H7 (cell line): ENCODE measurements at regions not wholly inside any gene's neighbourhood (a gene's known extent, or its start where the extent isn't known, plus 50 kb on each side); places are given as distances from the start of the nearest gene placed in this dataset.

Experiments used
- DNase-seq: peaks from one replicate; pipeline ENCODE4 v3.0.0; 2012
- H3K27me3 ChIP-seq: 2 replicates; pipeline ENCODE4 v1.6.0; 2011; ENCODE audit warnings: mild to moderate bottlenecking, low read length; ENCODE audit not compliant: control insufficient read depth, insufficient read depth
- H3K36me3 ChIP-seq: replicated peaks from 2 replicates; pipeline ENCODE4 v1.5.1; 2011; ENCODE audit warnings: low read length; ENCODE audit not compliant: control insufficient read depth, insufficient read depth
- H3K4me3 ChIP-seq: 2 replicates; pipeline ENCODE4 v1.5.1; 2011; ENCODE audit warnings: low read depth, mild to moderate bottlenecking, control low read depth, low read length, moderate library complexity; ENCODE audit not compliant: insufficient read depth

DNA sequence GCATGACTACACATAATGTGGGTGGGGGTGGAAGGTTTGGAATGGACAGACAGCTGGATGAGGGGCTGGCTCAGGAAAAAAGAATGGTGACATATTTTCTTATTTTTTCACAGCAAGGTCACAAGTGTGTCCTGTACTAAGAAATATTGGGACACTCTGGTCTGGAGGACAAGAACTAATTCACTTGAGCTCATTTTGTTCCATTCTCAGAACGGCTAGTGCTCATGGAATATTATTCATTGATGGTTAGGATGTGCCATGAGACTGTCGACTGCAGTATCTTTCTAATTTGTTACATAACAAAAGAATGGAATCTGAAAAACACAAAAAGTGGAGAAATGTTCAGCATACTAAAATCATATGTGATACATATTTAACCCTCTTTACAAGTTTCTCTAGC is 149.5 kb downstream of the BMP4 start:
- H3K36me3 ChIP-seq = no peaks in the 10 kb centered on the region
- no peak overlapping the region for H3K4me3 ChIP-seq
- no peaks in the 10 kb centered on the region for H3K27me3 ChIP-seq
- no peak for DNase-seq

DNA sequence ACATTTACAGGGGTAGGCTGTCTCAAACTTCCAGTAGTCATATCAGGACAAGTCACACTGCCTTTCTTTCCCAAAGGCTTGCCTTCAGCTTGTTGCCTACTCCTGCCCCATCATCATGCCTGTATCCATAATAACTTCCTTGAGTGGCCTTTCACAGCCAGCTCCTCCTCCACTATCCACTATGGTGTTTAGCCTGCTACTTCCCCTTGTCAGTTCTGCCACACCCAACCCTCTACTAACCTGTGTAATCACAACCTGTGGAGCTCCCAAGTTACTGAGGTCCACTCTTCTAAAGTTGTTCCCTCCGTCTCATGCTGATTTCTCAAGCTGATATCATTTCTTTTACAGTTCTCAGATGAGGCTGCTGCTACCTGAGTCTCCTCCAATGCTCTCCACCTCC is 159.9 kb downstream of the BMP4 start:
- DNase-seq = no peak
- Histone ChIP-seq H3K27me3 (no peaks in the 10 kb centered on the region), H3K4me3 (no peak overlapping the region)

DNA sequence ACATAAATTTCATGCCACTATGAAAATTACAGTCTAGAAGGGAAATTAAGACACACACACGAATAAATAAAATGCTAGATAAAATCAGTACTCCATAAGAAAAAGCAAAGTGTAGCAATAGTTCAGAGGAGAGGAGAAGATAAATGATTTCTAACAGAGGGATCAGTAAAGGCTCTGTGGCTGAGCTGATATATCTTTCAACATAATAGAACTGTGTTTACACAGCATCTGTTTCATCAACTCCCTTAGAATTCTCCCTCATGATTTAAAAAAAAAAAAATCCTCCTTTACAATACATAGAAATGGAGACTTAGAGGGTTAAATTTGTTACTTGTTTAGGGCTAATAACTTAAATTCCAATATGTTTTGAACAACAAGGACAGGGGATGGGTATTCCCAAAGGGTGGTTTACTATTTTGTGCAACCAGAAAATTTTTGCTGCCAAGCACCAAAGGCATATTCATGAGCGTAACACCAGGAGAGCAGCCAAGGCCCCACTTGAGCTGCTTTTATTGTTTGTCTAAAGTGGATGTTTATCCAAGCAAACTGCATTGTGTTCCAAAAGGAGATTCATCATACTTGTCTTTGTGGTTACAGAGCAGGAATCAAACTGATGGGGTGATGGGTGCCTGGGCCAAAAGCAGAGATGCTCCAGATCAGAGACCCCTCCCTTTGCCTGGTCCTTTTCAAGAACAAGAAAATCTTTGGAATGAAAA is 162.7 kb downstream of the BMP4 start:
- H3K27me3 ChIP-seq = no peaks in the 10 kb centered on the region
- DNase-seq = no peak
- no peak overlapping the region for H3K4me3 ChIP-seq
- H3K36me3 ChIP-seq = no peaks in the 10 kb centered on the region

More for the DNA sequence above, 159.9 kb downstream of the BMP4 start:
- no peaks in the 10 kb centered on the region for H3K36me3 ChIP-seq

DNA sequence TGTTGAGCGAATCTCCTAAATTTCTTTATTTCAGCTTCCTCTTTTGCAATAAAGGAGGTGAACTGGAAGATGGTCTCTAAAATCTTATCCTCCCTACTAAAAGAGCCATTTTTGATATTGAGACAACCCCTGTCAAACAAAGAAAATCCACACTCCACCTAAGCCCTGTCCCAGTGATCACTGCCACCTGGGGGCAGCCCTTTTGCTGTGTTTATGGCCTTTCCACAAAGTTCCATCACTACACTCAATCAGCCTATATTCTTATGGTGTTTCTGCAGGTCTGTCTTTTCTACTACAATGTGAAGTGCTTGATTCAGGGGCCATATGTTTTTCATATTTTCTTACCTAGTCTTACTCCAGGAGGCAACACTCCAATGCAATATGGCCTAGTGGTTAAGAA is 163.7 kb downstream of the BMP4 start:
- Histone ChIP-seq H3K27me3 (no peaks in the 10 kb centered on the region), H3K36me3 (no peaks in the 10 kb centered on the region), H3K4me3 (no peak overlapping the region)
- peak; percentile 1 for DNase-seq

DNA sequence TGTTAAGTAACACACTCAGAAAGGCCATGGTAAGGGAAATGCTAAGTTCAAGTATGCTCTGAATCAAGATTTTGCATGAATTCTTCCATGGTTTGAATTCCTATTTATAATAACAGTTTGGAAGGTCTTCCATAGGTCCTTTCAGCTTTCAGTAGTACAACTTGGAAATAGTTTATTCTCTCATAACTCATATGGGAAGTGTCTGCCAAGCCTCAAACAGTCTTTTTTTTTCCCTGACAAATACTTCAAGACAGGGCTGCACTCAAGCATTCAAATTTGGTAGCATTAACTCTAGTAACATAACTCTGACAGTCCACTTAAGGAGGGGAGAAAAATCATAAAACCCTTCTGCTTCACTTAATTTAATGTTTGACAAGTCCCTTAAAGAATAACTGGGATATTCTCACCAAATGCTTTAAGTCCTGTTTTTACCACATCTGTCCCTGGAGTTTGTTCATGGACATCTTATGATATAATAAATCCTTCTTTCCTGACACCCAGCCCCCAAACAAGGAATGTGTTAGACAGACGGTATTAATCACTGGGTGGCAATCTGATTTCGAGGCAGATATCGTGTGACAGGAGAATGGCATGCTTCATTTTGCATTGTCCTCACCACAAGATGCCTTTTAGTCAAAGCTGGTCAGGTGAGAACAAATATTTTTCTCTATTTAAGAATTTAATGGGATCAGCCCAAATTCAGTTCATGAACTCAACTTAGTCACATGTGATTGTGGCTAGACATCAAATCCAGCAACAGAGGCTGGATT is 165.7 kb downstream of the BMP4 start:
- Histone ChIP-seq H3K27me3 (no peaks in the 10 kb centered on the region), H3K36me3 (no peaks in the 10 kb centered on the region), H3K4me3 (no peak overlapping the region)
- DNase-seq = no peak

DNA sequence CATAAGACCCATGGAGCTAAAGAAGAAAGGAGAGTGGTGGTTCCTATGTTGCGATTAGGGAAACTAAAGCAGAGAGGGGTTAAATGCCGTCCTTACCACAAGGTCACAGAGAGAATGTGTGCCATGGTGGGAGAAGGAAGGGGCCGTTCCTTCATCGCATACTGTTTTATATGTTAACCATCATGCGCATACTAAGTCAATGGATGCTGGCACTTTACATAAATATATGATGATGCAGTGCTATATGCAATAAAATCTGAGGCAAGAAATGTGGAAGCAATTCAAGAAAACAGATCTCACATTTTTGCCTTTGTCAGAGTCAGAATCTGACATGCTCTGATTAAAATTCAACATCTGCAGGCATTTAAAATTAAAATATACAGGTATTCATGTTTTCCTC is 168.1 kb downstream of the BMP4 start:
- no peaks in the 10 kb centered on the region for H3K36me3 ChIP-seq
- no peaks in the 10 kb centered on the region for H3K27me3 ChIP-seq
- no peak overlapping the region for H3K4me3 ChIP-seq
- DNase-seq = no peak

DNA sequence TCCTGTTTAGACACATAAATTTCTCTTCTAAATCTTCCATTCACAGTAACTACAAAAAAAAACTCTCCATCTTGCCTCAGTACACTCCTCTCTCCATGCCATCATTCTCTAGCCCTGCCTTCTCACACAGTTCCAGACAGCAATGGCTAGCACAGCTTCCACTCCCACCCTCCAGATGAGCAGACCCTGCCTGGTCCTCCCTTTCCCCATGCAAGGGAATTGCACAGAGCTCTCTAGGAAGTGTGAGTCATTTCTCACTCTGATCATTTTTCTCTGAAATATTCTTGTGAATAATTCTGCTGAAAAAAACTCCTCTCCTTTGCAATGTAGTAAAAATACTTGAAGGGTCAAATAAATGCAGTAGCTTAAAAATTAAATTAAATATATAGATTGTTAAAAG is 170.6 kb downstream of the BMP4 start:
- Histone ChIP-seq H3K4me3 (no peak overlapping the region), H3K27me3 (no peaks in the 10 kb centered on the region), H3K36me3 (no peaks in the 10 kb centered on the region)
- no peak for DNase-seq

DNA sequence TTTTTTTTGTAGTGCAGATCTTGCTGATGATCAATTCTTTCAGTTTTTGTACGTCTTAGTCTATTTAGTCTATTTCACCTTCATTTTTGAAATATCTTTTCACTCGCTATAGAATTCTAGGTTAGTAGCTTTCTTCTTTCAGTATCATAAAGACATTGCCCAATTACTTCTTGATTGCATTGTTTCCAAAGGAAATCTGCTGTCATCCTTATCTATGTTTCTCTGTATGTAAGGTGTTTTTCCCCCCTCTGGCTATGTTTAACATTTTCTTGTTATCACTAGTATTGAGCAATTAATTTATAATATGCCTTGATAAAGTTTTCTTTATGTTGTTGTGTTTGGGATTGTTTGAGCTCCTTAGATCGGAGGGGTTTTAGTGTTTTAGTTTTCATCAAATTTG is 171.9 kb downstream of the BMP4 start:
- Histone ChIP-seq H3K4me3 (no peak overlapping the region), H3K36me3 (no peaks in the 10 kb centered on the region), H3K27me3 (no peaks in the 10 kb centered on the region)
- DNase-seq = no peak

DNA sequence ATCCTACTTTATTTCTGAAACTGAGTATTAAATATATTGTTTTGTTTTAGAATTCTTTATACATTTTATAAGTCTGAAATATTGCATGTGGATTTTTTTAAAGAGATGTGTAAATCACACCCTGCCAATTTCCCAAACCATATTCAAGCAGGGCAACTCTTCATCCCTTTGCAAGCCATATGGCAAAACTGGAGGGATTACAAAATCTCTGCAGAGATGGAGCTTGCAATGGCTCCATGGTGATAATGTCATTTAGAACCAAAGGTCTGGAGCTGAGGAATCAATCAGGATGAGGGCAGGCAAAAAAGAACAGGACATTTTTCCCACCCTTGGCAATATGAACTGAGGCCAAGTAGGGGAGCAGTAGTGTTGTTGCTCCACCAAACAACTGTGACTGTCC is 173.4 kb downstream of the BMP4 start:
- no peak for DNase-seq
- Histone ChIP-seq H3K36me3 (no peaks in the 10 kb centered on the region), H3K4me3 (no peak overlapping the region), H3K27me3 (no peaks in the 10 kb centered on the region)

DNA sequence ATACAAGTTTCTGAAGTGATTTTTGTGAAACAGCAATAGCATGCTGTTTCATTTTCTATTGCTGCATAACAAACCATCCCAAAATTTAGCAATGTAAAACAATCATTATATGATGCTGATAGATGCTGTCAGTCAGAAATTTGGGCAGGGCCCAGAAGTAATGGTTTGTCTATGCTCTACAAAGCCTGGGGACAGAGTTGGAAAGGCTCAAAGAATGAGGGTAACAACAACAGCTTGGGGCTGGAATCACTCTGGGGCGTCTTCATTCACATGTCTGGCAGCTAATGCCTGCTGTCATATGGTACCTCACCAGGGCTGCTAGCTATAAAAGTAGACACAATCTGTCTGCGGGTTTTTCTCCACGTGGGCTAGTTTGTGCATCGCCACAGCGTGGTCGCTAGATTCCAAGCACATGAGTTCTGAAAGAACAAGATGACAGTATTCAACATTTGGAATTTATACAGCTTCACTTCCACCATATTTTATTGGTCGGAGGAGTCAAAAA is 176.5 kb downstream of the BMP4 start:
- no peak for DNase-seq
- Histone ChIP-seq H3K4me3 (no peak overlapping the region), H3K27me3 (no peaks in the 10 kb centered on the region), H3K36me3 (no peaks in the 10 kb centered on the region)

DNA sequence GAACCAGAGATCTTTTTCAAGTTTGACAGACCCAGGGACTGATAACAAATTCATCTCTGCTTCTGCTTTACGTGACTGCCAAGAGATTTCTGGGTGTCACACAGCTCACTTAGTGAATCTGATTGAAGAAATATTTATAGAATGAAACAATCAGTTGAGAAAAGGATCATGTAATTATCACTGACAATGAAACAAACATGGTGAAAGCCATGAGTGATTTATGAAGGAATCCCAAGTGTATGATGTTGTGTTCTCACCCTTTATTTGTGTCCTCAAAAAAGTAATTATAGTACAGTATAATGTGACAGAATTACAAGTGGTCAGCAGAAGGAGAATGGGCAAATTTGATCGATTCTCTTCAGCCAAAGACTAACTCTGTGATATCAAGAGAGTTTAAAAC is 177.3 kb downstream of the BMP4 start:
- no peaks in the 10 kb centered on the region for H3K27me3 ChIP-seq
- no peaks in the 10 kb centered on the region for H3K36me3 ChIP-seq
- no peak overlapping the region for H3K4me3 ChIP-seq
- no peak for DNase-seq

DNA sequence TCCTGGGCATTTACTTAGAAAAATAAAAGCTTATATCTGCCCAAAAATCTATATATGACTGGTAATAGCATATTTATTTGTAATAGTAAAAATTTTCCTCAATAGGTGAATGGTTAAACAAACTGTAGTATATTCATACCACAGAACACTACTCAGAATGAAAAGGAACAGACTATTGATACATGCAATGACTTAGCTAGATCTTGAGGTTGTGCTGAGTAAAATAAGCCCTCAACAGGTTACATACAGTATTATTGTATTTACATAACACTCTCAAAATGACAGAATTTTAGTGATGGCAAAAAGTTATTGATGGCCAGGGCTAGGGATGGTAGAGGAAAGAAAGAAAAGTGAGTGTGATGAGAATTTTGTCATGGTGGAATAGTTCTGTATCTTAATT is 178.4 kb downstream of the BMP4 start:
- Histone ChIP-seq H3K4me3 (no peak overlapping the region), H3K36me3 (no peaks in the 10 kb centered on the region), H3K27me3 (no peaks in the 10 kb centered on the region)
- no peak for DNase-seq

DNA sequence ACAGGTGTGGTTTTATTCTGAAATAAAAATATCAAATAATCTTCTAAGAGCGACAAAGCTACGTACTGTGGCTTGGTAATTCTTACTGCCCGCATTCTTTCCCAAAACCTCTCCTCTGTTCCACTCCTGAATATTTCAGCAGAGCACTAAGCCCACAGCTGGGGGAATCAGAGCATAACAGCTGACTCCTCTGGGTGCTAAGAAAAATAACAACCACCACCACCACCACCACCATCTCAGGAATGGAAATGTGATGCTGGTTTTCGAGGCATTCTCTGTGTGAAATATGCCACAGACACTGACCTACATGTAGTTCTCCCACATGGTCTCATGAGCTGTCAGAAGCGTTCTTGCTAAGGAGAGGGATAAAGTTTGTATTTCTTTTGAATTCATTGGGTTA is 183.7 kb downstream of the BMP4 start:
- H3K36me3 ChIP-seq = no peaks in the 10 kb centered on the region

DNA sequence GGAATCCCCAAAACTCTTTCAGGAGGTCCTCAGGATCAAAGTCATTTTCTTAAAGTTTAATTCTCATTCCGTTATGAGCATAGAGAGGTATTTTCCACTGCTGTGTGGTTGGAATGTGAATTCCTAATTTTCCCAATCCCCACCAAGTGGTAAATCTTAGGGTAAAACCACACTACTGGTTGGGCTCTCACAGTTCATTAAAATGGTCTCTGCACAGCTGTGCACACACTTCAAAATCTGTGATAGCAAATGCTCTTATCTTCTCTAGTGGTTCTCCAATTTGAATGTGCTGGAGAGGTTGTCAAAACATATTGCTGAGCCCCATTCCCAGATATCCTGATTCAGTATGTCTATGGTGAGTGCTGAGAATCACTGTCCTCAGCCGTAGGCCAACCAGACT is 189.1 kb downstream of the BMP4 start:
- DNase-seq = no peak
- Histone ChIP-seq H3K27me3 (no peaks in the 10 kb centered on the region), H3K36me3 (no peaks in the 10 kb centered on the region), H3K4me3 (no peak overlapping the region)

More for the DNA sequence above, 183.7 kb downstream of the BMP4 start:
- no peak for DNase-seq
- Histone ChIP-seq H3K4me3 (no peak overlapping the region), H3K27me3 (no peaks in the 10 kb centered on the region)

DNA sequence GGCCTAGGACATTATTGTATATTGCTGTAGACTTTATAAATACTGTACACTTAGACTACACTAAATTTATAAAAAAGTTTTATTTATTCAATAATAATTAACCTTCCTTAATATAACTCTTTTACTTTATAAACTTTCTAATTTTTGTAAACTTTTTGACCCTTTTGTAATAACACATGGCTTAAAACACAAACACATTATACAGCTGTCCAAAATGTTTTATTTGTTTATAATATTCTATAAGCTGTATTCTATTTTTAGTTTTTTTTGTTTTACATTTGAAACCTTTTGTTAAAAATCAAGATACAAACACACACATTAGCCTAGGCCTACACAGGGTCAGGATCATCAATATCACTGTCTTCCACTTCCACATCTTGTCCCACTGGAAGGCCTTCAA is 190.0 kb downstream of the BMP4 start:
- Histone ChIP-seq H3K27me3 (no peaks in the 10 kb centered on the region), H3K4me3 (no peak overlapping the region), H3K36me3 (no peaks in the 10 kb centered on the region)
- no peak for DNase-seq
